ENCODE measurements at regions not wholly inside any gene's neighbourhood (a gene's known extent, or its start where the extent isn't known, plus 50 kb on each side); places are given as distances from the start of the nearest gene placed in this dataset.

DNA sequence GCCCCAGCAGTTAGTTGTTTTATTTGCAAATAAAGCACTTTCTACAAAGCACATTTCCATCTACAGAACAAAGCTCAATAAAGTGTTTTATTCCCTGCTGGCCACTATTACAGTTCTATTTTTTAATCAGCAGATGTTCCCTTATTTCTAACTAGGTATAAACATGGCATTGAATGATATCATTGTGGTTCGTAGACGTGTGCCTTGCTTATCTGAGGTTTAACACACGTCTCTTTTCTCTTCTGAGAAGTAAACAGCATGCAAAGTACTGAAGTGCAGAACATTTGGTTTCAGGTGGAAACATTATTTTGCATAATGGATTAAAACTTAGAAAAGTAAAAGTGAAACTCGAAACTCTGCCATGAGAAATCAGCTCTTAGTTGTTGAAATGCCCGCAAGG is 1989.3 kb upstream of the WWC1 start:
- no peak for DNase-seq

DNA sequence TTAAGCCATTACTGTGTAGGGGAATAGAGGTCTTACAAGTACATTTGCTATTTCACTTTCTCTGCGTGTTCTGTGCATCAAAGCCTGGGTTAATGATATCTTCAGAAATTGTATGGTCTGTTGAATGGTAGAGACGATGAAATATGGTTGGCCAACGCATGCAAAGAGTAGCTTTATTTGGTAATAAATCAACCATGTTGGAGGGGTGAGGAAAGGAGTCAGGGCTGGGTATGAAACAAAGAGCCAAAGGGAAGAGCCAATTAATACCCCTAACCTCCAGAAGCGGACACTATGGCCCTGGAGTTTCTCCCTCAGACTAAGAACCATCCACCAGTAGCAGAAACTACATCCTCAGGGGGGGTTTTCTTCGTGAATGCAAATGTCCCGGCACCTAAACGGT is 1974.0 kb upstream of the WWC1 start:
- DNase-seq, result no peak

DNA sequence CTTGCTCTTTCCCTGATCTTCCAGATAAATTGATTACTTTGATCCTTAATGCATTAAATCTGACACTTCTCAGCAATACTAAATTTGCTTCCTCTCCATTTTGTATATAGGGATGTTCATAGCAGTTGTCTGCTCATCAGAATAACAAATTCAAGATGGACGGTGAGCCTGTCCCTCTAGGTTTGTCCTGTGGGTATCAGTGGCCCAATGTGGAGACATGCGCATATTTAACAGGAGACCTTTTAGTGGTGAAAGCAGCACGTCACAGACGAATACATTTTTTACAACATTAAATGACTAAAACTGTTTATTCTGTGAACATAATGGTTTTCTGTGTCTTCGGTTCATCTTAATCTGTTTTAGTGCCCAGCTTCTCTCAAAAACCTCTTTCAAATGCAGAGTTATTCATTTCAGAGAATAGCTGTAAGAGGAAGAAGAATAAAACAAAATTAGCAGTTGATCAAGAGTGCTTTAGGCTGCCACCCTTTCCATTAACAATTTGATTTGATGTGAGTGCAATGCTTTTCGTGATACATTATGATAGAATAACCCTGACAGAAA is 1970.4 kb upstream of the WWC1 start:
- DNase-seq, result no peak

DNA sequence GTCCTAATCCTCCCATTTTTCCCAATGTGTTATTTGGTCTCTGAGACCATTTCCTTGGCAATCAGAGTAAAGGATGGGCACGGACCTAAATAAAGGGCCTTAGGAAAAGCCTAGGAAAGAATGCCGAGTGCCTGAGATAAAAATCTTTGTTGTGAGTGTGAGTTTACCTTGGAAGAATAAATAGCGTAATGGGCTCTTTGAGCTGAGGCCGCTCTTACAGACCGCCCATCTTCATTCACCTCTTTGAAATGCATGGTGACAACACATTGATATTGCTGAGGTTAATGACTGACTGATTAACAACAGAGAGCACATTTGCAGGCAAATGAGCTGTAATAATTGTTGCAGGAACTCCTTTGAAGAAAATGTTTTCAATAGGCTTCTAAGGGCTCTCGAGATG is 1967.1 kb upstream of the WWC1 start:
- no peak for DNase-seq

DNA sequence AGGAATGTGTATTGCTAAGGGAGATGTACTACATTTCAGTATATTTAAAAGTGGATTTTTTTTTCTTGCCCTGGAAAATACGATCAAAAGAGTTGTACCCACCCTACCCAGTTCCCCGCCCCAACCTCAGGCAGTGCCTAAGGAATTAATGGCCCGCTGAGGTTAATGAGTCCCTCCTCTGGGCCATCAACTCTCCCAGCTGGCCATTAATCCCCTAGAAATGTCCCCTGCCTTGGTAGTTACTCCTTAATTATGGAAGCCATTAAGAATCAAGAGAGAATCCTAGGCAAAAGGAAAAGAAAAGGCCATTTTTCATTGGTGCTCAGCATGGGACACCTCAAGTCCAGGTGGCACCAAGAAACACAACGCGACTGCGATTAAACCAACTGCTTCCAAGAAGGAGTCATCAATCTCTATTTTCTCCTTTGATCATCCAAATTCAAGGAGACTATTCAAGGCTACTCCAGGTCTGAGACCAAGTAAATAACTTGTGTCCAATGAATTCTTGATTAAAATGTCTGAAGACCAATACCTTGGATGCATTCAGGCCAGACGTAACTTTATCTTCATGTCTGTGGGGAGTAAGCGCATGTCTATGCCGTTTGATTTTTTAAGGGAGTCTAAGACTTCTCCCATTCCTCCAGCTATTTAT is 1962.2 kb upstream of the WWC1 start:
- DNase-seq, result no peak

DNA sequence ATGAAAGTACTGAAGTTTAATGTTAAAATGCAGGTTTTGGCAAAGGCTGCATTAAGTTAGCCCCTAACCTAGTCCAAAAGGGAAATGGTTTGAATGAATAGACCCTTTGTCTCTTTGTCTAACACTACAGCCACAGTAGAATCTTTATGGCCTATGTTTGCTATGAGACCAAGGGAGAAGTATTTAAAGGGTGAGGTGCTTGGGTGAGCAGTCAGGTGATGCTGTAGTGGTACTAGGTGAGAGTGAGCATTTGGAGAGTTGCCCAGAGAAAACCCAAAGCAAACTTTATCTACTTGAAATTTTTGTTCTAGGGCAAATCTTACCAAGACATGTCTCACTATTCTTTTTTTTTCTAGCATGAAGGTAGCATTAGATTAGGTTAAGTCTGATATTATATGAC is 1961.4 kb upstream of the WWC1 start:
- no peak for DNase-seq

DNA sequence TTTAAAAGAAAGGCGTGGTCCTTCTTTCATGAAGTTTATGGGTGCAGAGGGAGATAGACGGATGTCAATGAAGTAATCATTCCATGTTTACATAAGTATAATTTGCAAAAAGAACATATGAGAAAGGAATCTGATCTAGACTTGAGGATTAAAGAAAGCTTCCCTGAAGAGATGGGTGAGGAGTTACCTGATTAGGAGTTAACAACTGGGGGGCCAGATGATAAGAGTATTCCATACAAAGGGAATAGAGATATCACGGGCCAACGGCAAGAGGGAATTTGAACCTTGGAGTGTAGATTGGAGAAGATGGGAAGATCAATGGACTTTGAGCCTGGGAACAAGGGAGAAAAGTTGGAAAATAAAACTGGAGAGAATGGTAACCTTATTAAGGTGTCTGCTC is 1959.9 kb upstream of the WWC1 start:
- no peak for DNase-seq

DNA sequence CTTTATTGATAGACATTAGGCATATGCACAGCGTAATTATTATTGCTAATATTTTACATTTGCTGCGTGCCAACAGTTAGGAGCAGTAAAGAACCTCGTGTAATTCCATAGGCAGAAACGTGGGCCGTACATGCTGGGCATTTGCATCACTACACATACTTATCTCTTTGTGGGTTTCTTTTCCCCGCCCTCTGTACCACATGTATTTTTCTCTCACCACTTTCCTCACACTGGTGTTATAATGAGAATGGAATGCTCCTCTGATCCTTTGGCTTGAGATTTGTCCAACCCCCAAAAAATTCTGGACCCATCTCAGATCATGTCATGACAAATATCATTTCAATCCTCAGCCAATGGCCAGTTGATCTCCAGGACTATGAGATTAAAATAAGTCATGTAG is 1952.6 kb upstream of the WWC1 start:
- no peak for DNase-seq

DNA sequence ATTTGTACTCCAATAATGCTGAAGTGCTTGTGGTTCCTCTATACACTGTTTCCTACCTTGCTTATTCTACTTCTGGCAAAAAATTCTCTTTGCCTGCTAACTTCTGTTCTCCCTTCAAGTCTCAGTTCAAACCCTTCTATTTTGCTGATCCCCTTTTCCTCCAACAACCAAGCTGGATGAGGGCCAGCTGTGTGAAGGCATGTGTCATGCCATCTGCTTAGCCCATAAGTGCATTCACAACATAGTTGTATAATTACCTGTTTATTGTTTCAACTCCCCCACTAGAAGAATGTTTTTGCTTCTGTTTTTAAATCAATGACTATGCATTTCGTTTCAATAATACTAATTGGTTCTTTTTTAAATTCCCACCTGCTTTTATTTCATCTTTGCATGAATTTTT is 1951.4 kb upstream of the WWC1 start:
- no peak for DNase-seq

DNA sequence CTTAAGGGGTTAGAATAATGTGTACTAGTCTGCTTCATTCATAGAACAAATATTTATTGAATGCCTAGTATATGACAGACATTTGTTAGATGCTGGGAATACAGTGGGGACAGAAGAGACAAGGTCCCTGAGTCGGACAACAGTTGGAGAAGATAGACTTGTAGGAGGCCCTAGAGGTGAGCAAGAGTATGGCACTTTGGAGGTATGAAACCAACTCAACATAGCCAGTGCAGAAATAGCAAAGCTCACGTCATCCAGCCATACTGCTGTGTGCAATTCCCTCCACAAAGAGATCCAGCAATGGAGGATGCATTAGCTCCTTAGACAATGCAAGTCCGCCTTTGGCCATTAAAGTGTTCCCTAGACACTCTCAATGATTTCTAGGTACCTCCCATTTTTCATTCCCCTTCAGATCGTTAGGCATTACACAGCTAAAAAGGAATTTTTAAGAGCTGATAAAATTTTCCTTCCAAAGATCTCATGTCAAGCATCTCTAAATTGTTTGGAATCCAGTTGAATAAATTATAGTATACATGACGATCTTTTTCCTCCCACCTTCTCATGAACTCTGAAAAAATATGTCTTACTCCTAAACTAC is 1949.6 kb upstream of the WWC1 start:
- no peak for DNase-seq

DNA sequence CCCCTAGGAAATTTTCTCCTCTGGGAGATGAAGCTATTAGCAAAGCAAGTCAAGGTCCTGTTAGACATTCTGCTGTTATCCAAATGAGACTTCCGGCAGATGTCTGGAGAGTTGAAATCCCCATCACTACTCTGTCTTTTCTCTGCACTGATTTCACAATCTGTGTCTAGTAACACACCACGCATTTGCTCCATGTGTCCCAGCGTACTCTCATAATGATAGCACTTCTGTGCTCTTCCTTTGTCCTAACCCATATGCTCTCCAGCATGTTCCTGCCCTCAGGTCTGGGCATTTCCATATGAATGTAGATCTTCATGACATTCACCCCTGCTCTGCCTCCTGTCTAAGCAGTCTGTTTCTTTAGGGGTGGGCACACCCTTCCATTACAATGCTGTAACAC is 1949.0 kb upstream of the WWC1 start:
- DNase-seq, result no peak

DNA sequence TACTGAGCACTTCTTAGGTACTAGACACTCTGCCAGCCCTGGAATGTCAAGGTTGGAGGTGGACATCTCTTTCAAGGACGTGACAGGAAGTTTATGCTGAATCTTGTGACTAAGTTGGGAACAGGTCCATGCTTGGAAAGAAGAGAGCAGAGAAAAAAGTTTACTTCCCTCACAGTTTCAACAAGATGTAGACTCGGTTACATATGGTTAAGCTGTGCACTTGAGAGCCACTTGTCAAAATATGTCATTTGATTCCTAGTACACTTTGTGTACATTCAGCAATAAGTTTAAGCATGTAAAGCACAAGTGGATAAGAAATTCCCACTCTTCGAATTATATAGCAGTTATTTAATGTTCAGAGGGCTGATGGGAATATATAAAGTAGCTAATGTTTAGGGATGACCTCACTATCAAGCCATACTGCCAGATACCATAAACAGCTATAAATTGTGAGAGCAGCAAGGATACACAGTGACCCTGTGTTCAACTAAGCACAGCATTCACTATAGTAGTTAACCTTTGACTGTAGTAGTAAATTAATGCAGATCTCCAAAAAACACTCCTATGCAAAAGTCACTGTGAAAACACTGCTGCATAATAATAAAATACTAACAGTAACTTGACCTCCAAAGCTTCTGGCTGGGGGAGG is 1944.6 kb upstream of the WWC1 start:
- DNase-seq, result no peak

DNA sequence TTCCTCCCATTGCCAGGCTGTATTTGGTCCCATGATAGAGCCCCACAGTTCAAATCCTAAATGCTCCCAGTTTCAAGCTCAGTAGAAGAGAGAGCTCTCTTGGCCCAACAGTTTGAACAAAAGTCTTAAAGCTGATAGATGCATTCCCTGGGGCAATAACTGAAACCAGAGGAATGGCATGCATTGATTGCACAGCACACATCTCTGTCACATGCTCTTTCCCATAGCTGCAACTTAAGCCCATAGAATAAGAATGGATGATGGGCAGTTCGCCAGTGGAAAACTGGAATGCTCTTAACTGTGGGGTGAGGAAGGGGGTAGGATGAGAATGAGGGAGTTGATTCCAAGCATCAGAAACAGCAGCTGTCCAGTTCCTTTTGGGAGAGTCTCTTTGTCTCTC is 1942.4 kb upstream of the WWC1 start:
- DNase-seq, result no peak

DNA sequence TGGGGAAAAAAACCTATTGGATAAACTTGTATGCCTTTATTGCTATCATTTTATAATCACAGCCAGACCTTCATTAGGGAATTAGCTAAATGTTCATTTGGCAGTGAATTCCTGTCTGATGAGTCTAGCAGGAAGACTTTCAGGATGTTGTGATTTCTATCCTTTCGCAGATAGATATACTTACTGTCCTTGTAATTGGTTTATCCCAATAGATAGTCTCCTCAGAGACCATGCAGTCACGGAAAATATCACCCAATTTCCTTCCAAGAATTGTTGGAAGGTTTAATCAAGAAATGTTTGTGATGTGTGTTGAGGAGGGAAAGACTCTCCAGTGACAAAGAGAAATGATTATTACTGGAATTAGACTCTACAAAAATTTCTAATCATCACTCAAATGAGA is 1937.9 kb upstream of the WWC1 start:
- no peak for DNase-seq

DNA sequence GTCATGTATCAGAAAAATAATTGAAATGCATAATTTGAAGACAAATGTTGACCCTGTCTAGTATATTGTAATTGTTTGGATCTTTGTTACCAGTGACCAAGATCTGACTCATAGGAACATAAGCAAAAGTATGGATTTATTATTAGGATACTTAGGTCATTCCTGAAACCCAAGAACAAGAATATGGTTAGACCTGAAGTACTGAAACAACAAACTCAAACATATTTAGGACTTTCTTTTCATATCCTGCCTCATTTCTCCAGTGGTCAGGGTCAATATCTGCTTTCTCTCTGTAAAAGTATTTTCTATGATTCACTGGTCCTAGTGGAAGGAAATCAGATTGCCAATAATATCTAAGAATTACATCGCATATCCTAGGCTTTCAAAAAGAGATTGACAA is 1937.1 kb upstream of the WWC1 start:
- DNase-seq, result no peak

DNA sequence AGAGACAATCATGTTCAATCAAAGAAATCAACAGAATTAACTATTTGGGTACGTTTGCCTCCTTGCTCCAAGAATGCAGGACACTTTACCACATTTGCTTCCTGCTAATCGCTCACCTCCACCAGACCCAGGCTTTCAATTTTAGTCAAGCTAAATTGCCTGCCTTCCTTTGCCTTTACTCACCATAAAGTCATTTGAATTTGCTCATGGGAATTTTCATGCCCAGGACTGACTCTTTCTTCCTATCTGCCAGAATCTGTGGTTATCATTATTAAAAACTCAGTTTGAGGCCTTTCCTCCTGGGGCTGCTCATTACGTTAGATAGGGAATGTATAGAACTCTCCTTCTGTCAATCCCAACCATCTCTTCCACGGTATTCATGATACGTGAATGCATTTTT is 1935.3 kb upstream of the WWC1 start:
- no peak for DNase-seq

DNA sequence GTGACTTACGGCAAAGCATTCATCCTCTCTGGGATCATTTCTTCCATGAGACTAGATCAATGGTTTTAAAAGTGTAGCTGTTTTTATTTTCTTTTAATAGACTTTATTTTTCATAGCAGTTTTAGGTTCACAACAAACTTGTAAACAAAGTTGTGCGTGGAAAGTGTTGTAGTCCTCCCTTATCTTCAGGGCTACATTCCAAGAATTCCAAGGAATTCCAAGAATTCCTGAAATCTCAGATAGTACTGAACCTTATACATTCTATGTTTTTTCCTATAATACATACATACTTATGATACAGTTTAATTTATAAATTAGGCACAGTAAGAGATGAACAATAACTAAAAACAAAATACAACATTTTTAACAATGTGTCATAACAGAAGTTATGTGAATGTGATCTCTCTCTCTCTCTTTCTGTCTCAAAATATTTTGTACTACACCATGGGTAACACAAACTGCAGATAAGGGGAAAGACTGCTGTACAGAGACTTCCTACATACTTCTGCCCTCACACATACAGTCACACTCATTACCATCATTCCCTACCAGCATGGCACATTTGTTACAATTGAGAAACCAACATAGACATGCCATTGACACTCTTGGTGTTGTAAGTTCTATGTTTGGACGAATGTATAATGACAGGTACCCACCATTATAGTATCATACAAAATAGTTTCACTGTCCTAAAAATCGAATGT is 1933.2 kb upstream of the WWC1 start:
- no peak for DNase-seq

DNA sequence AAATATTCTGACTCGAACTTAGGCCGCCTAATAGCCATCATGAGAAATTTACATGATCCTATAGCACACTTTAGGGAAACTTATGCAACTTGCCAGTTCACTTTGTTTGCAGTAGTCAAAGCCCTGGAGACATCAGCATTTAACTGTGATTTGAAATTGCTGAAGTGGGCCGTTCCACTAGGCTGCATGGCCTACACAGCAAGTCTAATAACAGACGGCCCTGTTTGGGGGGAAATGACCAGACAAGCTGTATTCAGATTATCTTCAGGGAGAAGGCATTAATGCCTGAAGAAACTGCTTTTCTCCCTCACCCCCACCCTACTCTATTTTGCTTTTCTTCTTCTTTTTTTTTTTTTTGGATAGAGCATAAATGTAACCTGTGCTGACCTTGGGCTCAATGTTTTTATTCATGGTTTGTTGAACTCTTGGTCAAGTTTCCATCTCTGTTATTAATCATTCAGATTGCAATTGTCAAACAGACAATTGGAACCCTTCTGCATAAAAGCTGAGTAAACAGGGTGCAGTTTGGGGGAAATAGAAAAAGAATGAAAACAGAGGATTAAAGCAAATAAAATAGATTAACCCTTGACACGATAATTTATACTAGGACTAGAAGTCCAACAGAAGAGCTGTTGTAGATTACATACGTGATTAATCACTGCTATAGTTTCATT is 1928.2 kb upstream of the WWC1 start:
- no peak for DNase-seq

DNA sequence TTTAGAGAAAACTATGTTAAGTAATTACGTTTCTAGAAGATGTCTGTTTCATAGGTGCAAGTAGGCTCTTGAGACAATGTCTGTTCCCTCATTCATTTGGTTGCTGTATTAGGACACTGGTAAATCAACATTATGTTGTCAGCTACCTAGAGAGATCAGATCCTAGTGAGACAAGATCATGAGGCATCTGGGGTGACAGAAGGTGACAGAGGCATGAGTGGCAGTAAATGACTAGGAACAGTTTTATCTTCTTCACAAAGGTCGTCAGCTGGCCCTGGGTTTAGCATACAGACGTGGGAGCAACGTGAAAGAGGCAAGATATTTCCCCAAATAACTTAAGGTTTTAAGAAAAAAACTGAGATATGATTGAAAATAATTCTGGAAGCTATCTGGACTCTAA is 1926.3 kb upstream of the WWC1 start:
- no peak for DNase-seq

DNA sequence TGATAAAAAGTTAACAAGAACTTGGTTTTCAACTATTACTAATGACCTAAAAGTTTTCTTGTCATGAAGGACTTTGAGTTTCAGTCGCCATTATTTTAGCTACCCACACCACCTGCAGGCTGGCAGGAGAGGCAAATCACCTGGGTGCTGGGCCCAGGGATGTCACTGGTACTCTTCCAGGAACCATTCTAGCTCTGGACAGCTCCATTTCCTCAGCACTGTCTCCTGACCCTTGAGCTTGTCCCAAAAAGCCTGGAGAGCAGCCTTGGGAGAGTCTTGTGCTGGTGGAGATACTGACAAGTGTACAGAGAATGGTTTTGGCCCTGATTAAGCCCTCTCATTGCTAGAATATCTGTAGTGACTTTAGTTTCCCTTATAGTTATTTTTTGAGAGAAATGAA is 1924.1 kb upstream of the WWC1 start:
- no peak for DNase-seq

DNA sequence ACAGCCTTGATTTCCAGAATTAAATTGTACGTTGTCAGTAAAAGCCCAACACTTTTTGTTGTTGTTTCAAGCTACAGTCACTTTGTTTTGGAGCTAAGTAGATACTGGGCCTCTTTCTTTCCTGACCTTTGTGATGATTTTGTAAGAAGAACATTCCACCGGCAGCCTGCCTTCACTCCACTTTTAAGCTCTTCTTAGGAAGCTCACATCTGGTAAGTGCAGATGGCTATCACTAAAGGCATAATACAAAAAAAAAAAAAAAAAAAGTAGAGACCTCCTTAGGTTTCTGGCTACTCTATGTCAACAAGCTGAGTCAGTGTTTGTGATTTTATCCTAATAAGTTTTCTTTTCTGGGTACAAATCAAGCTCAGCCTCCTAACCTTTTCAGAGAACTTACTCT is 1922.1 kb upstream of the WWC1 start:
- DNase-seq, result no peak

DNA sequence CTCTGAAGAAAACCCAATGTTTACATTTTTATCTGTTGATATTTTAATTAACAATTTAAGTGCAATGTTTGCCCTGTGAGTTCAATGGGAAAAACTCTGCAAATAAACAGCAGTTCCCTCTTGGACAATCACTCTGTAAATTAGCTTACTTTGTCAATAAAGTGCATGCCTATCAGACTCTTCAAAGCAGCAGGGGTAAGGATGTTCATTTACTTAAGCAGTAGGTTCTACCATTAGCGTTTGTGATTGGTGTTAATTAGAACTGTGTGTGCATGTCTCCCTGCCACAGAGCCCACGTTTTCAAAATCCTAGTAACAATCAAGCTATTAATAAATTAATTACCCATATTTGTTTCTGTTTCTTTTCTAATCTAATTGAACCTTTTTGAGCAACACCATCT is 1921.6 kb upstream of the WWC1 start:
- DNase-seq, result no peak
